ENCODE measurements at regions not wholly inside any gene's neighbourhood (a gene's known extent, or its start where the extent isn't known, plus 50 kb on each side); places are given as distances from the start of the nearest gene placed in this dataset.

DNA sequence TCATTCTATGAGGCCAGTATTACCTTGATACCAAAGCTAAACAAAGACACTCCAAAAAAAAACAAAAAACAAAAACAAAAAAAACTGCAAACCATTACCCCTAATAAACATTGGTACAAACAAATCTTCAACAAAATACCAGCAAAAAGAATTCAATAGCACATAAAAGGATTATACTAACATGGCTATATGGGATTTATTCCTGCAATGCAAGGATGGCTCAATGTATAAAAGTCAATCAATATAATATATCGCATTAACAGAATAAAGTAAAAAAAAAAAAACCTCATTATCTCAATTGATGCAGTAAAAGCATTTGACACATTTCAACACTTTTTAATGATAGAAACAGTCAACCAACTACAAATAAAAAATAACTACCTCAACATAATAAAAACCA is 233.3 kb upstream of the NFE2L3 start:
- no peak overlapping the region for H2AFZ ChIP-seq (ENCODE audit: low read depth, low read length)
- no peaks in the 10 kb centered on the region for H3K79me2 ChIP-seq (ENCODE audit: insufficient read depth, low read length)
- H3K4me3 ChIP-seq (ENCODE audit: insufficient read depth, low read depth, low read length), result no peak overlapping the region
- no peaks in the 10 kb centered on the region for H3K4me1 ChIP-seq (ENCODE audit: insufficient read depth, low read length)
- H3K4me1 Mint-ChIP-seq (ENCODE audit: low read depth, unreplicated experiment), result no peaks in the 10 kb centered on the region
- no peaks in the 10 kb centered on the region for H3K36me3 ChIP-seq (ENCODE audit: insufficient read depth, low read length)
- H3K9ac ChIP-seq (ENCODE audit: low read length), result no peak overlapping the region
- H3K4me3 Mint-ChIP-seq (ENCODE audit: unreplicated experiment), result no peak overlapping the region
- H3K4me2 ChIP-seq (ENCODE audit: low read length), result no peak overlapping the region
- peaks cover 3% of the 10 kb centered on the region for H3K9me3 Mint-ChIP-seq (ENCODE audit: unreplicated experiment)
- H3K27ac ChIP-seq (ENCODE audit: low read depth, low read length), result no peak overlapping the region
- DNase-seq (ENCODE audit: low read depth) (no peak), FAIRE-seq (no peak)
- no peaks in the 10 kb centered on the region for H3K36me3 Mint-ChIP-seq (ENCODE audit: low read depth, unreplicated experiment)
- H4K20me1 ChIP-seq (ENCODE audit: insufficient read depth, low read length), result no peaks in the 10 kb centered on the region
- no peaks in the 10 kb centered on the region for H3K27me3 ChIP-seq (ENCODE audit: insufficient read depth, low read length)
- H3K27ac Mint-ChIP-seq (ENCODE audit: unreplicated experiment), result no peak overlapping the region
- TF ChIP-seq EZH2 (IDR thresholded peaks at IDR 0.05; ENCODE audit: insufficient read depth, low read length), result no peak
- TF ChIP-seq, protein P1, sequence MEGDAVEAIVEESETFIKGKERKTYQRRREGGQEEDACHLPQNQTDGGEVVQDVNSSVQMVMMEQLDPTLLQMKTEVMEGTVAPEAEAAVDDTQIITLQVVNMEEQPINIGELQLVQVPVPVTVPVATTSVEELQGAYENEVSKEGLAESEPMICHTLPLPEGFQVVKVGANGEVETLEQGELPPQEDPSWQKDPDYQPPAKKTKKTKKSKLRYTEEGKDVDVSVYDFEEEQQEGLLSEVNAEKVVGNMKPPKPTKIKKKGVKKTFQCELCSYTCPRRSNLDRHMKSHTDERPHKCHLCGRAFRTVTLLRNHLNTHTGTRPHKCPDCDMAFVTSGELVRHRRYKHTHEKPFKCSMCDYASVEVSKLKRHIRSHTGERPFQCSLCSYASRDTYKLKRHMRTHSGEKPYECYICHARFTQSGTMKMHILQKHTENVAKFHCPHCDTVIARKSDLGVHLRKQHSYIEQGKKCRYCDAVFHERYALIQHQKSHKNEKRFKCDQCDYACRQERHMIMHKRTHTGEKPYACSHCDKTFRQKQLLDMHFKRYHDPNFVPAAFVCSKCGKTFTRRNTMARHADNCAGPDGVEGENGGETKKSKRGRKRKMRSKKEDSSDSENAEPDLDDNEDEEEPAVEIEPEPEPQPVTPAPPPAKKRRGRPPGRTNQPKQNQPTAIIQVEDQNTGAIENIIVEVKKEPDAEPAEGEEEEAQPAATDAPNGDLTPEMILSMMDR (IDR thresholded peaks at IDR 0.05; ENCODE audit: insufficient read depth, low read depth, low read length), result no peak
- H3K27me3 Mint-ChIP-seq (ENCODE audit: low read depth, unreplicated experiment), result peaks cover 4% of the 10 kb centered on the region
- no peaks in the 10 kb centered on the region for H3K9me3 ChIP-seq (ENCODE audit: insufficient read depth, low read depth, low read length)

- Histone ChIP-seq H3K9ac (ENCODE audit: low read length) (no peak overlapping the region), H4K20me1 (ENCODE audit: insufficient read depth, low read length) (no peaks in the 10 kb centered on the region), H3K79me2 (ENCODE audit: insufficient read depth, low read length) (no peaks in the 10 kb centered on the region), H3K4me3 (ENCODE audit: insufficient read depth, low read depth, low read length) (no peak overlapping the region), H3K9me3 (ENCODE audit: insufficient read depth, low read depth, low read length) (no peaks in the 10 kb centered on the region), H3K4me1 (ENCODE audit: insufficient read depth, low read length) (no peaks in the 10 kb centered on the region), H3K27ac (ENCODE audit: low read depth, low read length) (no peak overlapping the region), H3K27me3 (ENCODE audit: insufficient read depth, low read length) (no peaks in the 10 kb centered on the region), H3K36me3 (ENCODE audit: insufficient read depth, low read length) (no peaks in the 10 kb centered on the region), H2AFZ (ENCODE audit: low read depth, low read length) (no peak overlapping the region), H3K4me2 (ENCODE audit: low read length) (no peak overlapping the region)
- H3K4me1 Mint-ChIP-seq (ENCODE audit: low read depth, unreplicated experiment), result peaks cover 4% of the 10 kb centered on the region
- H3K27me3 Mint-ChIP-seq (ENCODE audit: low read depth, unreplicated experiment), result no peaks in the 10 kb centered on the region
- H3K4me3 Mint-ChIP-seq (ENCODE audit: unreplicated experiment), result no peak overlapping the region
- FAIRE-seq (no peak), DNase-seq (ENCODE audit: low read depth) (no peak)
- H3K36me3 Mint-ChIP-seq (ENCODE audit: low read depth, unreplicated experiment), result no peaks in the 10 kb centered on the region
- no peak overlapping the region for H3K27ac Mint-ChIP-seq (ENCODE audit: unreplicated experiment)
- H3K9me3 Mint-ChIP-seq (ENCODE audit: unreplicated experiment), result peaks cover 5% of the 10 kb centered on the region
- TF ChIP-seq, protein P1 (IDR thresholded peaks at IDR 0.05; ENCODE audit: insufficient read depth, low read depth, low read length), result no peak
- no peak for TF ChIP-seq EZH2 (IDR thresholded peaks at IDR 0.05; ENCODE audit: insufficient read depth, low read length)
Observed at GRCh38 chr7:25922296-25922695, 229.7 kb upstream of the NFE2L3 start.

DNA sequence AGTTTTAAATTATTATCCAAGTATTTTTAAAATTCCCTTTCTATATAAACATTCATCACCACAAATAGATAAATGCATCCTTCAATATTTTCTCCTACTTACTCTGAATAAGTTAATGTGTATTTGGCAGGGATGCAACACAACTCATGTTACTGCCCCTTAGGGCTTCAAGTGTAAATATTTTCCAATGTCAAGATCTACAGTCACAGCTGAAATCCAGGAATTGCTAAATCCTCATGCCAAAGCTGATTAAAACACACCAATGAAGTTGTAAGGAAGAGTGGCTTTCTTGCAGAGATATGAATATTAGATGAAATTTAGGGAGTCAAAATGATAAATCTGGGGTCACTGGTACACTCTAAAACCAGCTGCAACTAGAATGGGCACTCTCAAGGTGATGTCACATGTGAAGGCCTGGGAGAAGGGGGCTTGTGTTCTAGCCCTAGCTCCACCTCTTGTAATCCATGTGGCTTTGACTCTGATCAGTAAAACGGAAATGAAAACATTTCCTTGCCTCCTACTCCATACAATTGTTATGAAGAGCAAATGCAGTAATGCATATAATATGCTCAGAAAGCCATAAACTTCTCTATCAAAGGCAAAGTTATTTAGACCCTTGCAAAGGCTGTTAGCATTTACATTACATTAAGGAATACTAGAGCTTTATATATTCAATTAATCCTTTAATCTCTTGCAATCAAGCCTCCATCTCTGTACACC is 228.1 kb upstream of the NFE2L3 start:
- Histone ChIP-seq H3K9ac (ENCODE audit: low read length) (no peak overlapping the region), H2AFZ (ENCODE audit: low read depth, low read length) (no peak overlapping the region), H3K36me3 (ENCODE audit: insufficient read depth, low read length) (no peaks in the 10 kb centered on the region), H3K4me1 (ENCODE audit: insufficient read depth, low read length) (no peaks in the 10 kb centered on the region), H3K9me3 (ENCODE audit: insufficient read depth, low read depth, low read length) (no peaks in the 10 kb centered on the region), H3K27ac (ENCODE audit: low read depth, low read length) (no peak overlapping the region), H3K27me3 (ENCODE audit: insufficient read depth, low read length) (no peaks in the 10 kb centered on the region), H4K20me1 (ENCODE audit: insufficient read depth, low read length) (no peaks in the 10 kb centered on the region), H3K79me2 (ENCODE audit: insufficient read depth, low read length) (no peaks in the 10 kb centered on the region), H3K4me3 (ENCODE audit: insufficient read depth, low read depth, low read length) (no peak overlapping the region), H3K4me2 (ENCODE audit: low read length) (no peak overlapping the region)
- FAIRE-seq, result no peak
- no peaks in the 10 kb centered on the region for H3K36me3 Mint-ChIP-seq (ENCODE audit: low read depth, unreplicated experiment)
- no peaks in the 10 kb centered on the region for H3K27me3 Mint-ChIP-seq (ENCODE audit: low read depth, unreplicated experiment)
- TF ChIP-seq, protein P1 (IDR thresholded peaks at IDR 0.05; ENCODE audit: insufficient read depth, low read depth, low read length), result no peak
- TF ChIP-seq EZH2 (IDR thresholded peaks at IDR 0.05; ENCODE audit: insufficient read depth, low read length), result no peak
- DNase-seq (ENCODE audit: low read depth), result no peak
- peaks cover 4% of the 10 kb centered on the region for H3K4me1 Mint-ChIP-seq (ENCODE audit: low read depth, unreplicated experiment)
- no peak overlapping the region for H3K27ac Mint-ChIP-seq (ENCODE audit: unreplicated experiment)
- no peak overlapping the region for H3K4me3 Mint-ChIP-seq (ENCODE audit: unreplicated experiment)
- peaks cover 6% of the 10 kb centered on the region for H3K9me3 Mint-ChIP-seq (ENCODE audit: unreplicated experiment)

Data from astrocyte (in vitro differentiated cells and primary cell).